C4-2B (cell line): ENCODE measurements at regions not wholly inside any gene's neighbourhood (a gene's known extent, or its start where the extent isn't known, plus 50 kb on each side); places are given as distances from the start of the nearest gene placed in this dataset.

Source experiments
- CTCF ChIP-seq: fragments of 450-650 bp; conservative IDR thresholded peaks from 2 replicates; pipeline ENCODE4 v1.5.1; 2017; ENCODE audit warnings: mild to moderate bottlenecking
- ZFX ChIP-seq: fragments of 450-650 bp; IDR thresholded peaks from 2 replicates; pipeline ENCODE4 v1.6.1; 2017

GRCh38 chr1:24996983-24997893, 67.2 kb upstream of the RUNX3 start:
- no peak for TF ChIP-seq CTCF
- no peak for TF ChIP-seq ZFX
